ENCODE measurements at regions not wholly inside any gene's neighbourhood (a gene's known extent, or its start where the extent isn't known, plus 50 kb on each side); places are given as distances from the start of the nearest gene placed in this dataset.

DNA sequence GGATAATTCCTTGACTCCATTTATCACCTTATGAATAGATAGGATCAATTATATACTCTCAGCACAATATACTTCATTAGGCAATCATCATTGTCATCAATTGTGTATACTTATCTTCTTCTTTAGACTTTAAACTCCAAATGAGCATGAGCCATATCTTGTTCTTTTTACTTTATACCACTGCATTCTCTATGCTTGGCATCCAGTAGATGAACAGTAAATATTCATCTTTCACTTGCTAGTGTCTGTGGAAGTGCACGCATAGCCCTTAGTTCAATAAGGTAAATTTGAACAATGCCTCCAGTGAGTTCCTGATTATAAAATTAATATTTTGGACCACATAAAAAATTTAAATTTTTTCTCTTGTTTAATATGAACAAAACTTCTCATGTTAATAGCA is 172.3 kb upstream of the SPRY2 start:
- Histone ChIP-seq H3K4me1 (no peaks in the 10 kb centered on the region), H3K9me3 (no peaks in the 10 kb centered on the region), H3K36me3 (no peaks in the 10 kb centered on the region), H3K4me3 (no peak overlapping the region), H3K27me3 (no peaks in the 10 kb centered on the region), H3K27ac (no peak overlapping the region)
- 72% methylated on average over 1 of the region's 1 CpG for WGBS, 2 donors
- ATAC-seq (ENCODE audit: low FRiP score in 2 of 2): no peak
- TF ChIP-seq EP300 (IDR thresholded peaks at IDR 0.05): no peak
- TF ChIP-seq POLR2AphosphoS5 (IDR thresholded peaks at IDR 0.05): no peak
- TF ChIP-seq, protein P1, sequence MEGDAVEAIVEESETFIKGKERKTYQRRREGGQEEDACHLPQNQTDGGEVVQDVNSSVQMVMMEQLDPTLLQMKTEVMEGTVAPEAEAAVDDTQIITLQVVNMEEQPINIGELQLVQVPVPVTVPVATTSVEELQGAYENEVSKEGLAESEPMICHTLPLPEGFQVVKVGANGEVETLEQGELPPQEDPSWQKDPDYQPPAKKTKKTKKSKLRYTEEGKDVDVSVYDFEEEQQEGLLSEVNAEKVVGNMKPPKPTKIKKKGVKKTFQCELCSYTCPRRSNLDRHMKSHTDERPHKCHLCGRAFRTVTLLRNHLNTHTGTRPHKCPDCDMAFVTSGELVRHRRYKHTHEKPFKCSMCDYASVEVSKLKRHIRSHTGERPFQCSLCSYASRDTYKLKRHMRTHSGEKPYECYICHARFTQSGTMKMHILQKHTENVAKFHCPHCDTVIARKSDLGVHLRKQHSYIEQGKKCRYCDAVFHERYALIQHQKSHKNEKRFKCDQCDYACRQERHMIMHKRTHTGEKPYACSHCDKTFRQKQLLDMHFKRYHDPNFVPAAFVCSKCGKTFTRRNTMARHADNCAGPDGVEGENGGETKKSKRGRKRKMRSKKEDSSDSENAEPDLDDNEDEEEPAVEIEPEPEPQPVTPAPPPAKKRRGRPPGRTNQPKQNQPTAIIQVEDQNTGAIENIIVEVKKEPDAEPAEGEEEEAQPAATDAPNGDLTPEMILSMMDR (IDR thresholded peaks at IDR 0.05): no peak
- TF ChIP-seq POLR2A (IDR thresholded peaks at IDR 0.05): no peak
- DNase-seq: no peak

DNA sequence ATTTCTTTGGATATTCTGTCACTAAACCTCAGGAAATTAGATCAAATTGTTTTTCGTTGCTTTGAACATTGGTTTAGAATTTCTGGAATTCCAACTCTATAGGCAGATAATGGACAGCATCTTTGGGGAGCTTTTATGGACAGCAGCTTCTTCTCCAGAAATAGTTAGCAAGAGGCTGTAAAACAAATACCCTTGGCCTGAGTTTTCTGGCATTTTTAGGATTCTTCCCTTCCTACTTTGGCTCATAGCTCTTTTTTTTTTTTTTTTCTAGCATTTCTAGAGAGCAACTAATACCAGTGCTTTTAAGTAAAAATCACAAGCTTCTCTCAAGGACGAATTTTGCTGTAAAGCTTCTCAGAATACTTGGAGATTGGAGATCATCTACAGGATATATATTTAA is 169.8 kb upstream of the SPRY2 start:
- Histone ChIP-seq H3K9me3 (no peaks in the 10 kb centered on the region), H3K27me3 (no peaks in the 10 kb centered on the region), H3K4me1 (no peaks in the 10 kb centered on the region), H3K4me3 (no peak overlapping the region), H3K27ac (no peak overlapping the region), H3K36me3 (no peaks in the 10 kb centered on the region)
- no peak for ATAC-seq (ENCODE audit: low FRiP score in 2 of 2)
- 61 to 71% methylated on average over 2 of the region's 2 CpGs for WGBS, 2 donors
- no peak for TF ChIP-seq POLR2AphosphoS5 (IDR thresholded peaks at IDR 0.05)
- TF ChIP-seq, protein P1 (IDR thresholded peaks at IDR 0.05): no peak
- no peak for TF ChIP-seq EP300 (IDR thresholded peaks at IDR 0.05)
- TF ChIP-seq POLR2A (IDR thresholded peaks at IDR 0.05): no peak
- DNase-seq: no peak

DNA sequence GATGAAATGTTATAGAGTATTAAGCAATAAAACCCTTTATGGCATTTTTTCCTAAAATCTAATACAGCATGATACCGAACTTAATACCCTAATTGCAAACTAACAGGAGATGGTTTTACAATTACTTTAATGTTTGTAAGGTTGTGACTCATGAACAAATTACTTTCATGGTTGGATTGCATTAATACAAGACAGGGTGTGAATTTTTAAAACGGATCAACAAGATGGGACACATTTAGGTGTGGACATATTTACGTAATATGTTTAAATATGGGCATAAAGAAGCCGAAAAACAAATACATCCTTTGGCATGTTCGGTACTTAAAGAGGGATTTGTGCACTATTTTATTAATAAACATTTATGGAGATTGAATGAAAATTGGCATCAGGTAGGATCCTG is 168.3 kb upstream of the SPRY2 start:
- no peaks in the 10 kb centered on the region for H3K9me3 ChIP-seq
- TF ChIP-seq, protein P1 (IDR thresholded peaks at IDR 0.05): no peak
- TF ChIP-seq POLR2A (IDR thresholded peaks at IDR 0.05): no peak
- TF ChIP-seq POLR2AphosphoS5 (IDR thresholded peaks at IDR 0.05): no peak
- no peak for TF ChIP-seq EP300 (IDR thresholded peaks at IDR 0.05)
- WGBS, 2 donors: 88 to 90% methylated on average over 5 of the region's 5 CpGs
- ATAC-seq (ENCODE audit: low FRiP score in 2 of 2) (no peak), DNase-seq (no peak)
- no peak overlapping the region for H3K27ac ChIP-seq
- no peaks in the 10 kb centered on the region for H3K4me1 ChIP-seq
- no peak overlapping the region for H3K4me3 ChIP-seq
- no peaks in the 10 kb centered on the region for H3K36me3 ChIP-seq
- H3K27me3 ChIP-seq: no peaks in the 10 kb centered on the region

DNA sequence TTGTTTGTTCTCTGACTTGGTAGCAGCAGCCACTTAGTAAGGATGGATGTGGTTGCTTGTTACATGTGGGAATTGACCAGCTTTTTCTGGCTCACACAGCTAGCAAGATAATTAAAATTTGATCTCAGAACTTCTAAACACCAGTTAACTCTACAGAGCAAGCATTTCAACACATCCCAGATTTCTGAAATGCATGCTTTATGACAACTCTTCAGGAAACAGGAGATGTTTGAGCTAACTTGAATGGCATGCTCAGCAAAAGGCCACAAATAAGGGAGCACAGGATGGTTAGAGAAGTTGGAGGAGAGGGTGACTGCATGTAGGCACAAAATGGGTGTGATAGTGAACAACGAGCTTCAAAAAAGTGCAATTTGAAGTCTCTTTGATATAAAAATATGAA is 167.1 kb upstream of the SPRY2 start:
- H3K27me3 ChIP-seq: no peaks in the 10 kb centered on the region
- no peaks in the 10 kb centered on the region for H3K9me3 ChIP-seq
- no peaks in the 10 kb centered on the region for H3K36me3 ChIP-seq
- H3K4me3 ChIP-seq: no peak overlapping the region
- DNase-seq: no peak
- H3K4me1 ChIP-seq: no peaks in the 10 kb centered on the region
- WGBS, 2 donors: 88 to 94% methylated on average over 1 of the region's 1 CpG
- H3K27ac ChIP-seq: no peak overlapping the region
- no peak for ATAC-seq (ENCODE audit: low FRiP score in 2 of 2)
- TF ChIP-seq POLR2A (IDR thresholded peaks at IDR 0.05) (no peak), POLR2AphosphoS5 (IDR thresholded peaks at IDR 0.05) (no peak), EP300 (IDR thresholded peaks at IDR 0.05) (no peak)
- TF ChIP-seq, protein P1 (IDR thresholded peaks at IDR 0.05): no peak

DNA sequence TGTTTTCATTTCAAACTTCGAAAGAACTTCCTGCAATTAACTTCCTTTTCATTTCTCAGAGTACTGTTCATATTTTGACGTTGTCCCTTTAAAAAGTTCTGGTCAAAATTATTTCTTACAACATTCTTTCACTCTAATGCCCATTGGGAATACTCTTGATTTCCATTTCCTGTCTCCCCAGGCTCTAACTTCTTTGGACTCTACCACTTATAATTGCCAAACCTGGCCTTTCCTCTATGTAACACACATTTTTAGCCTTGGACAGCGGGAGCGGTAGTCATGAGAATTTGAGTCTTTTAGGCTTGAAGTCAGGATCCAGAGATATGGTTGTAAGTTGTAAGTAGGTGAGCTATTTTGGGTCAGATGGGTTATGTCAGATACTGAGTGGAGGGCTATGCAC is 163.5 kb upstream of the SPRY2 start:
- no peaks in the 10 kb centered on the region for H3K36me3 ChIP-seq
- DNase-seq: no peak
- H3K27ac ChIP-seq: no peak overlapping the region
- no peak for ATAC-seq (ENCODE audit: low FRiP score in 2 of 2)
- no peaks in the 10 kb centered on the region for H3K4me1 ChIP-seq
- no peak for TF ChIP-seq POLR2A (IDR thresholded peaks at IDR 0.05)
- no peak for TF ChIP-seq EP300 (IDR thresholded peaks at IDR 0.05)
- TF ChIP-seq POLR2AphosphoS5 (IDR thresholded peaks at IDR 0.05): no peak
- TF ChIP-seq, protein P1 (IDR thresholded peaks at IDR 0.05): no peak
- 65 to 68% methylated on average over 4 of the region's 4 CpGs for WGBS, 2 donors
- no peak overlapping the region for H3K4me3 ChIP-seq
- H3K9me3 ChIP-seq: no peaks in the 10 kb centered on the region
- no peaks in the 10 kb centered on the region for H3K27me3 ChIP-seq

Measured in upper lobe of left lung (tissue), 6 donors.